Lower lobe of right lung (tissue), 2 donors: ENCODE measurements at regions not wholly inside any gene's neighbourhood (a gene's known extent, or its start where the extent isn't known, plus 50 kb on each side); places are given as distances from the start of the nearest gene placed in this dataset.
"Not testable (repeated sequence)": the region's sequence is repeated elsewhere in the genome, so short reads cannot be mapped to it uniquely, and the experiment has no call there.

Experiments used
- ATAC-seq, 2 donors: fragments of 200-7000 bp; cut with Tn5 transposase; one replicate each; pipeline ENCODE4 v1.9.1; 2020 to 2022; ENCODE audit warnings: mild to moderate bottlenecking in 2 of 2, moderate library complexity in 2 of 2
- DNase-seq: peaks from one replicate; pipeline ENCODE4 v3.0.0-alpha.2; 2020
- H3K27ac ChIP-seq: fragments of 200-600 bp; one replicate; pipeline ENCODE4 v1.8.0; 2022
- H3K27me3 ChIP-seq: fragments of 200-600 bp; one replicate; pipeline ENCODE4 v1.8.0; 2022; ENCODE audit warnings: low read depth
- H3K36me3 ChIP-seq: fragments of 200-600 bp; one replicate; pipeline ENCODE4 v1.8.0; 2022; ENCODE audit warnings: mild to moderate bottlenecking
- H3K4me1 ChIP-seq: fragments of 200-600 bp; one replicate; pipeline ENCODE4 v1.8.0; 2022
- H3K4me3 ChIP-seq: fragments of 200-600 bp; one replicate; pipeline ENCODE4 v1.8.0; 2022; ENCODE audit warnings: mild to moderate bottlenecking
- H3K9me3 ChIP-seq: fragments of 200-600 bp; one replicate; pipeline ENCODE4 v1.8.0; 2022
- intact Hi-C: fragments of 100-400 bp; cut with DNase I; formaldehyde crosslinking; loops from one replicate; pipeline ENCODE4 v1.11.0; 2022
- TF ChIP-seq, protein P1 (sequence below): fragments of 200-600 bp; IDR thresholded peaks from one replicate; pipeline ENCODE4 v1.8.0; 2022; ENCODE audit warnings: antibody characterized with exemption, mild to moderate bottlenecking
- donor health status: DM: no; HTN: yes; CAD: no; lungs with severe emphysema.

DNA sequence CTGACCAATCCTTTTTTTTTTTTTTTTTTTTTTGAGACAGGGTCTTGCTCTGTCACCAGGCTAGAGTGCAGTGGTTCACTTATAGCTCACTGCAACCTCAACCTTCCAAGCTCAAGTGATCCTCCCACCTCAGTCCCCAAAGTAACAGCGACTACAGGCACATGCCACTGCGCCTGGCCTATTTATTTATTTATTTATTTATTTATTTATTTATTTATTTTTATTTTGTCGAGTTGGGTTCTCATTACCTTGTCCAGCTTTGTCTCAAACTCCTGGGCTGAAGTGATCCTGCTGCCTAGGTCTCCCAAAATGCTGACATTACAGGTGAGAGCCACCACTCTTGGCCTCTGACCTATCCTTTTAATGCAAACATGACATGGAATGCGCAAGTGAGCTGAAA is 124.4 kb downstream of the GXYLT1 start:
- TF ChIP-seq, protein P1, sequence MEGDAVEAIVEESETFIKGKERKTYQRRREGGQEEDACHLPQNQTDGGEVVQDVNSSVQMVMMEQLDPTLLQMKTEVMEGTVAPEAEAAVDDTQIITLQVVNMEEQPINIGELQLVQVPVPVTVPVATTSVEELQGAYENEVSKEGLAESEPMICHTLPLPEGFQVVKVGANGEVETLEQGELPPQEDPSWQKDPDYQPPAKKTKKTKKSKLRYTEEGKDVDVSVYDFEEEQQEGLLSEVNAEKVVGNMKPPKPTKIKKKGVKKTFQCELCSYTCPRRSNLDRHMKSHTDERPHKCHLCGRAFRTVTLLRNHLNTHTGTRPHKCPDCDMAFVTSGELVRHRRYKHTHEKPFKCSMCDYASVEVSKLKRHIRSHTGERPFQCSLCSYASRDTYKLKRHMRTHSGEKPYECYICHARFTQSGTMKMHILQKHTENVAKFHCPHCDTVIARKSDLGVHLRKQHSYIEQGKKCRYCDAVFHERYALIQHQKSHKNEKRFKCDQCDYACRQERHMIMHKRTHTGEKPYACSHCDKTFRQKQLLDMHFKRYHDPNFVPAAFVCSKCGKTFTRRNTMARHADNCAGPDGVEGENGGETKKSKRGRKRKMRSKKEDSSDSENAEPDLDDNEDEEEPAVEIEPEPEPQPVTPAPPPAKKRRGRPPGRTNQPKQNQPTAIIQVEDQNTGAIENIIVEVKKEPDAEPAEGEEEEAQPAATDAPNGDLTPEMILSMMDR, result no peak
- no peak for ATAC-seq
- H3K27ac ChIP-seq, result no peak overlapping the region
- no peaks in the 10 kb centered on the region for H3K4me1 ChIP-seq
- H3K4me3 ChIP-seq, result no peak overlapping the region
- intact Hi-C loops, result loop anchor here (5.0 kb wide), 1 partner anchor 743 kb away; no protein-coding TSS in a partner anchor
- H3K36me3 ChIP-seq, result no peaks in the 10 kb centered on the region
- no peak for DNase-seq
- no peaks in the 10 kb centered on the region for H3K27me3 ChIP-seq
- H3K9me3 ChIP-seq, result no peaks in the 10 kb centered on the region

GRCh38 chr12:42019746-42020145 is 124.9 kb downstream of the GXYLT1 start:
- no peaks in the 10 kb centered on the region for H3K9me3 ChIP-seq
- H3K4me1 ChIP-seq, result no peaks in the 10 kb centered on the region
- no peak overlapping the region for H3K4me3 ChIP-seq
- TF ChIP-seq, protein P1, result no peak
- ATAC-seq (no peak), DNase-seq (no peak)
- no peaks in the 10 kb centered on the region for H3K36me3 ChIP-seq
- H3K27me3 ChIP-seq, result no peaks in the 10 kb centered on the region
- no peak overlapping the region for H3K27ac ChIP-seq
- intact Hi-C loops, result loop anchor here (5.0 kb wide), 1 partner anchor 742 kb away; no protein-coding TSS in a partner anchor

DNA sequence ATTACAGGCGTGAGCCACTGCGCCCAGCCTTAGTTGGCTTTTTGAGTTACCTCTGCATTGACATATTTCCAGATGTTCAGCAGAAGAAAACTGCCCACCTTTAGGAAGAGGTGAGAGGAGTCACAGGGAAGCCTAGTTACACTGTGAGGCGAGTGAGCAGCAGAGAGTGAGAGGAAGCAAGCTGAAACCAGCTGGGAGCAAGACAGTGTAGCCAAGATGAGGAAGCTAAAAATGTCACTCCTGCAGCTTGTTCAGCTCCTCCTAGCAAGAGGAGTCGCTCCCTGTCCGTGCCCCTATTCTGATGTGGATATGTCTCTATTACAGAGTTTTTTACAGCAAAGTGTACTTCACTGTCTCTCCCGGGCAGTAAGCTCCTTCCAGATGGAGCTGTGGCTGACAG is 127.6 kb downstream of the GXYLT1 start:
- TF ChIP-seq, protein P1, result no peak
- intact Hi-C loops, result no loop called here
- Histone ChIP-seq H3K27me3 (no peaks in the 10 kb centered on the region), H3K4me3 (no peak overlapping the region), H3K27ac (no peak overlapping the region), H3K9me3 (no peaks in the 10 kb centered on the region), H3K36me3 (no peaks in the 10 kb centered on the region), H3K4me1 (no peaks in the 10 kb centered on the region)
- ATAC-seq, result no peak
- DNase-seq, result no peak

GRCh38 chr12:42015051-42015461 is 129.6 kb downstream of the GXYLT1 start:
- ATAC-seq (no peak), DNase-seq (no peak)
- H3K4me1 ChIP-seq, result no peaks in the 10 kb centered on the region
- TF ChIP-seq, protein P1, result no peak
- no peak overlapping the region for H3K4me3 ChIP-seq
- no peaks in the 10 kb centered on the region for H3K36me3 ChIP-seq
- intact Hi-C loops, result no loop called here
- no peak overlapping the region for H3K27ac ChIP-seq
- no peaks in the 10 kb centered on the region for H3K9me3 ChIP-seq
- H3K27me3 ChIP-seq, result no peaks in the 10 kb centered on the region

- H3K9me3 ChIP-seq, intact Hi-C loops, H3K36me3 ChIP-seq, H3K4me3 ChIP-seq, H3K4me1 ChIP-seq, DNase-seq, ATAC-seq, H3K27me3 ChIP-seq, H3K27ac ChIP-seq: not testable (repeated sequence)
Measured at GRCh38 chr12:42012501-42012900, 132.2 kb downstream of the GXYLT1 start.

GRCh38 chr12:42010715-42011114 is 134.0 kb downstream of the GXYLT1 start:
- ATAC-seq, result no peak
- intact Hi-C loops, result no loop called here

More at GRCh38 chr12:42010715-42011114, 134.0 kb downstream of the GXYLT1 start:
- Histone ChIP-seq H3K4me3 (no peak overlapping the region), H3K9me3 (no peaks in the 10 kb centered on the region), H3K27ac (no peak overlapping the region), H3K36me3 (no peaks in the 10 kb centered on the region), H3K27me3 (no peaks in the 10 kb centered on the region), H3K4me1 (no peaks in the 10 kb centered on the region)
- TF ChIP-seq, protein P1, result no peak
- DNase-seq, result no peak
